Stomach (tissue), 4 donors: ENCODE measurements at regions not wholly inside any gene's neighbourhood (a gene's known extent, or its start where the extent isn't known, plus 50 kb on each side); places are given as distances from the start of the nearest gene placed in this dataset.

Experiments
- CTCF ChIP-seq, 7 experiments: fragments of 450-650 bp in 4 of 7; fragments of 200-600 bp in 3 of 7; sonication (generic) in 3 of 7; IDR thresholded peaks; one replicate each; pipeline ENCODE4 v1.5.1; 2016 to 2019; ENCODE audit warnings: antibody characterized with exemption in 7 of 7, control low read depth in 2 of 7, mild to moderate bottlenecking in 1 of 7
- EP300 ChIP-seq: sonication (generic); formaldehyde crosslinking; IDR thresholded peaks from one replicate; pipeline ENCODE4 v1.6.1; 2017; ENCODE audit warnings: antibody characterized with exemption
- POLR2A ChIP-seq, 4 donors: fragments of 450-650 bp; IDR thresholded peaks; one replicate each; pipeline ENCODE4 v1.6.1; 2016; ENCODE audit warnings: antibody characterized with exemption in 4 of 4, control low read depth in 2 of 4, mild to moderate bottlenecking in 1 of 4, moderate library complexity in 1 of 4

GRCh38 chr7:49520951-49521350 is 252.5 kb upstream of the VWC2 start:
- TF ChIP-seq CTCF (IDR thresholded peaks at IDR 0.05): no peak
- TF ChIP-seq EP300: no peak
- TF ChIP-seq POLR2A (IDR thresholded peaks at IDR 0.05): no peak
